HepG2 (cell line): ENCODE measurements at regions not wholly inside any gene's neighbourhood (a gene's known extent, or its start where the extent isn't known, plus 50 kb on each side); places are given as distances from the start of the nearest gene placed in this dataset.

ENCODE experiments used
- ATAC-seq: fragments of 200-7000 bp; cut with Tn5 transposase; 3 replicates; pipeline ENCODE4 v1.9.1; 2020; ENCODE audit warnings: mild to moderate bottlenecking, moderate library complexity
- BruUV-seq: library from RNA; stranded (reverse); fragments of 400-500 nt; replicated peaks from 2 replicates; lab custom pipeline; 2021; lab: Mats Ljungman, UMichigan
- CTCF ChIA-PET: fragments of 300-600 bp; formaldehyde crosslinking; extraction: SDS; loops from one replicate; lab custom pipeline; 2021; ENCODE audit warnings: low total read pairs, inconsistent platforms, low intra/inter-chr PET ratio; lab: Yijun Ruan, JAX
- POLR2A ChIA-PET: fragments of 350-600 bp; sonication (Branson Sonifier 250); formaldehyde crosslinking; loops from one replicate; lab custom pipeline; 2020; ENCODE audit warnings: antibody characterized with exemption, inconsistent platforms; lab: Yijun Ruan, JAX
- DNase-seq: peaks from one replicate; pipeline ENCODE4 v3.0.0-alpha.2; 2015; ENCODE audit warnings: low spot score
- FAIRE-seq: peaks from 3 replicates; lab custom pipeline; 2011; peaks lifted over from hg19 to GRCh38; lab: Jason Lieb, UNC
- H2AFZ ChIP-seq: one replicate; pipeline ENCODE4 v1.6.1; 2011; ENCODE audit warnings: low read length, inconsistent platforms
- H3K27ac ChIP-seq: fragments of 300-600 bp; 3 replicates; pipeline ENCODE4 v1.8.0; 2011; ENCODE audit warnings: mixed run types, mild to moderate bottlenecking, mixed read lengths, low read length, inconsistent platforms; ENCODE audit not compliant: insufficient read depth; ENCODE audit errors: extremely low read length
- H3K27me3 ChIP-seq, 2 experiments: fragments of 200-600 bp in 1 of 2; 2 replicates in 1 of 2; 3 replicates in 1 of 2; pipeline versions ENCODE4 v1.6.0 to v1.8.0; 2011; ENCODE audit warnings: low read length in 2 of 2, mild to moderate bottlenecking in 2 of 2, moderate library complexity in 2 of 2, inconsistent platforms in 1 of 2; ENCODE audit not compliant: insufficient read depth in 2 of 2, control insufficient read depth in 1 of 2
- H3K36me3 ChIP-seq, 2 experiments: fragments of 200-600 bp in 1 of 2; replicated peaks in 1 of 2; 2 replicates in 1 of 2; 3 replicates in 1 of 2; pipeline versions ENCODE4 v1.5.1 to v1.8.0; 2011; ENCODE audit warnings: low read length in 2 of 2, inconsistent platforms in 1 of 2; ENCODE audit not compliant: insufficient read depth in 2 of 2, control insufficient read depth in 1 of 2
- H3K4me1 ChIP-seq: 2 replicates; pipeline ENCODE4 v1.5.1; 2012; ENCODE audit warnings: low read length, inconsistent platforms; ENCODE audit not compliant: insufficient read depth
- H3K4me2 ChIP-seq: 2 replicates; pipeline ENCODE4 v1.6.0; 2011; ENCODE audit warnings: low read depth, low read length, inconsistent platforms
- H3K4me3 ChIP-seq, 3 experiments: fragments of 200-600 bp in 1 of 3; sonication (generic), shearing (Covaris generic) in 1 of 3; replicated peaks in 1 of 3; 2 replicates each; pipeline ENCODE4 v1.5.1; 2011 to 2016; ENCODE audit warnings: low read length in 3 of 3, inconsistent platforms in 2 of 3, low read depth in 2 of 3, mild to moderate bottlenecking in 2 of 3, control low read depth in 1 of 3, mixed read lengths in 1 of 3; ENCODE audit not compliant: insufficient read depth in 1 of 3
- H3K79me2 ChIP-seq: one replicate; pipeline ENCODE4 v1.6.1; 2011; ENCODE audit warnings: low read length, inconsistent platforms; ENCODE audit not compliant: insufficient read depth
- H3K9ac ChIP-seq: 2 replicates; pipeline ENCODE4 v1.6.0; 2011; ENCODE audit warnings: mild to moderate bottlenecking, low read depth, low read length, inconsistent platforms; ENCODE audit not compliant: insufficient read depth
- H3K9me3 ChIP-seq: 2 replicates; pipeline ENCODE4 v1.5.1; 2012; ENCODE audit warnings: mild to moderate bottlenecking, low read length
- H4K20me1 ChIP-seq: 2 replicates; pipeline ENCODE4 v1.6.0; 2011; ENCODE audit warnings: inconsistent platforms, mild to moderate bottlenecking, low read length, moderate library complexity; ENCODE audit not compliant: insufficient read depth
- AKAP8 ChIP-seq: sonication (generic); formaldehyde crosslinking; IDR thresholded peaks from 2 replicates; pipeline ENCODE4 v1.5.1; 2020; ENCODE audit warnings: mild to moderate bottlenecking, missing genetic modification reagents
- RCOR2 ChIP-seq: IDR thresholded peaks from 2 replicates; pipeline ENCODE4 v1.6.1; 2016; ENCODE audit warnings: missing biosample characterization, missing genetic modification reagents
- ZBTB33 ChIP-seq: sonication (generic); formaldehyde crosslinking; IDR thresholded peaks from 2 replicates; pipeline ENCODE4 v1.4.0; 2020; ENCODE audit warnings: missing genetic modification reagents
- ZSCAN22 ChIP-seq: sonication (generic); formaldehyde crosslinking; IDR thresholded peaks from 2 replicates; pipeline ENCODE4 v1.4.0; 2020; ENCODE audit warnings: mild to moderate bottlenecking, missing genetic modification reagents
- whole genome bisulfite sequencing: methylation state at CpG from one replicate; pipeline ENCODE4 v1.1.6; 2017; ENCODE audit warnings: low lambda C conversion rate; 5-methylcytosine and 5-hydroxymethylcytosine counted together
- in situ Hi-C: cut with HindIII; loops from 2 replicates; pipeline ENCODE4 v1.10.0; 2017; ENCODE audit warnings: low pct_unique_long_range_greater_than_20kb; ENCODE audit not compliant: extremely low pct_ligation_motif_present
- intact Hi-C: fragments of 100-400 bp; cut with micrococcal nuclease; formaldehyde crosslinking; loops from one replicate; pipeline ENCODE4 v1.10.0; 2022; ENCODE audit not compliant: unreplicated experiment

DNA sequence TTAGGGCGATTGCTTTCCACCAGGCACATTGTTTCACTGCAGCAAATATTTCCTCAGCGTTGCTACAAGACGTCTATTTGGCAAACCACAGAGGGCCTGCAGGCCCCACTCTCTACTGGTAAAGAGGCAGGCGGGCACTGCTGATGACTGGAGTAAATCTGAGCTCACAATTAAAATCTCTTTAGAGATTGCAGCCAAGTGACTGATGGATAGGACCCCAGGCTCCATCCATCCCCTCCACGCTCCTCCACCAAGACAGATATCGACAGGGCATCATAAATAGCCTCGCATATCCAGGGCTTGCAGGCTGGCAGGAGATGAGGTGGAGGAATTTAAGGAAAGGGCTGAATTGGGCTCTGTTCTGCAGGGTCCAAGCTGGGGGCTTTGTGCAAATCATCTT, 50.4 kb upstream of the MDGA1 start:
- WGBS = 49% methylated on average over 6 of the region's 7 CpGs
- Histone ChIP-seq H3K27ac (no peak overlapping the region), H3K4me3 (no peak overlapping the region), H2AFZ (no peak overlapping the region), H3K4me1 (no peaks in the 10 kb centered on the region), H3K4me2 (no peak overlapping the region), H4K20me1 (no peaks in the 10 kb centered on the region), H3K36me3 (no peaks in the 10 kb centered on the region), H3K79me2 (no peaks in the 10 kb centered on the region), H3K9ac (no peak overlapping the region), H3K27me3 (peaks cover 0 to 24% of the 10 kb centered on the region in 2 experiments; a peak in 3 of 5 replicates), H3K9me3 (no peaks in the 10 kb centered on the region)
- CTCF ChIA-PET = no interaction called here
- TF ChIP-seq ZBTB33 (CRISPR knock-in tag) (no peak), RCOR2 (CRISPR knock-in tag) (no peak), ZSCAN22 (no peak), AKAP8 (CRISPR knock-in tag) (no peak)
- DNase-seq (no peak), FAIRE-seq (no peak), ATAC-seq (no peak)
- POLR2A ChIA-PET = no interaction called here
- in situ Hi-C loops (loop anchor here (25.0 kb wide), 1 partner anchor 739 kb away; no protein-coding TSS in a partner anchor), intact Hi-C loops (no loop called here)
- BruUV-seq = no TSS peak
